ENCODE measurements at regions not wholly inside any gene's neighbourhood (a gene's known extent, or its start where the extent isn't known, plus 50 kb on each side); places are given as distances from the start of the nearest gene placed in this dataset.

DNA sequence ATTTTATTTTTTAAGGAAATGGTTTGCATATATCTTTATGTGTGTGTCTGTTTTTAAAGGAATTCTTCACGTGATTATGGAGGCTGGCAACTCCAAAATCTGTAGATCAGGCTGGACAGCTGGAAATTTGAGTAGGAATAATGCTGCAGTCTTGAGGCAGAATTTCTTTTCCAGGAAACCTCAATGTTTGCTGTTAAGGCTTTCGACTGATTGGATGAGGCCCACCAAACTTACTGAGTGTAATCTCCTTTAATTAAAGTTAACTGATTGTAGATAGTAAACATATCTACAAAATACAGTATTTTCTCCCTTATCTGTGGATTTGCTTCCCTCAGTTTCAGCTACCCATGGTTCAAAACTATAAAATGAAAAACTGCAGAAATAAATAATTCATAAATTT lies 883.1 kb downstream of the TTLL7 start:
- TF ChIP-seq REST (IDR thresholded peaks at IDR 0.05; ENCODE audit: low read depth) (no peak), NFIC (IDR thresholded peaks at IDR 0.05) (no peak), TAF1 (IDR thresholded peaks at IDR 0.05; ENCODE audit: low read depth) (no peak), FOXM1 (IDR thresholded peaks at IDR 0.05; ENCODE audit: borderline replicate concordance, low read depth) (no peak), TCF12 (IDR thresholded peaks at IDR 0.05; ENCODE audit: low read depth) (no peak), YY1 (IDR thresholded peaks at IDR 0.05; ENCODE audit: low read depth) (no peak), TEAD4 (IDR thresholded peaks at IDR 0.05) (no peak), EP300 (IDR thresholded peaks at IDR 0.05; ENCODE audit: borderline replicate concordance) (no peak), EGR1 (IDR thresholded peaks at IDR 0.05) (no peak), ZBTB7A (IDR thresholded peaks at IDR 0.05; ENCODE audit: low read depth) (no peak), CEBPB (IDR thresholded peaks at IDR 0.05) (no peak), RAD21 (IDR thresholded peaks at IDR 0.05; ENCODE audit: low read depth) (no peak), CREB1 (IDR thresholded peaks at IDR 0.05; ENCODE audit: low read depth) (no peak)
- TF ChIP-seq, protein P1, sequence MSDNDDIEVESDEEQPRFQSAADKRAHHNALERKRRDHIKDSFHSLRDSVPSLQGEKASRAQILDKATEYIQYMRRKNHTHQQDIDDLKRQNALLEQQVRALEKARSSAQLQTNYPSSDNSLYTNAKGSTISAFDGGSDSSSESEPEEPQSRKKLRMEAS (IDR thresholded peaks at IDR 0.05) = no peak
- TF ChIP-seq, protein P2, sequence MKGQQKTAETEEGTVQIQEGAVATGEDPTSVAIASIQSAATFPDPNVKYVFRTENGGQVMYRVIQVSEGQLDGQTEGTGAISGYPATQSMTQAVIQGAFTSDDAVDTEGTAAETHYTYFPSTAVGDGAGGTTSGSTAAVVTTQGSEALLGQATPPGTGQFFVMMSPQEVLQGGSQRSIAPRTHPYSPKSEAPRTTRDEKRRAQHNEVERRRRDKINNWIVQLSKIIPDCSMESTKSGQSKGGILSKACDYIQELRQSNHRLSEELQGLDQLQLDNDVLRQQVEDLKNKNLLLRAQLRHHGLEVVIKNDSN (IDR thresholded peaks at IDR 0.05) = no peak

DNA sequence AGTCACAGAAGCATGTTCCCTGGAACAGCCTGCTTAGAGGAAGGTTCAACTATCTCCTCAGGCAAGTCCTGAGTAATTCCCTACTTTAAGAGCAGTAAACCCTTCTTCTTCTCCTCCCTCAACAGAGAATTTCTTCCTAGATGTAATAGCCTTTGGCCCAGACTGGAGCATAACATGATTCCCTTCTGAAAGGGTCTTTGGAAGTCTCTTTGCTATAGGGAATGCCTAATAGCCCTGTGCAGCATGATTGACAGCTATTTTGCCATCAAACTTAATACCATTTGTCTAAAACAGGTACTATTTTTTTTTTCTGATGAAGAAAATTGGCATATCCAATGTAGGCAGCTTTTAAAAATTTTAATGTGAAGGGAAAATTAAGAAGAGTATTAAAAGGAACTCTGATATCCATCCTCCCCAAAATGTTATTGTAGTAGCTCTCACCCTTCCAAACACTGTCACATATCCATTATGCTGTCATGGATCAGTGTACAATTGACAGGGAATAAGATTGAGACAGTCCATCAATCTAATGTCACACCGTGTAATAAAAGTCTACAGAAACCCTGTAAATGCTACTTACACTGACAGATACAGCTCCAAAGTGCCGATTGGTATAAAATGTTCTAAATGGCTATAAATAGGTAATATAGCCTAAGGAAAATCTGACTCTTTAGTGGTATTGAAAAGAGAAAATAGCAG lies 884.6 kb downstream of the TTLL7 start:
- TF ChIP-seq FOXM1 (IDR thresholded peaks at IDR 0.05; ENCODE audit: borderline replicate concordance, low read depth) (no peak), REST (IDR thresholded peaks at IDR 0.05; ENCODE audit: low read depth) (no peak), EP300 (IDR thresholded peaks at IDR 0.05; ENCODE audit: borderline replicate concordance) (no peak), CREB1 (IDR thresholded peaks at IDR 0.05; ENCODE audit: low read depth) (no peak), TAF1 (IDR thresholded peaks at IDR 0.05; ENCODE audit: low read depth) (no peak), TEAD4 (IDR thresholded peaks at IDR 0.05) (no peak), YY1 (IDR thresholded peaks at IDR 0.05; ENCODE audit: low read depth) (no peak), CEBPB (IDR thresholded peaks at IDR 0.05) (no peak), ZBTB7A (IDR thresholded peaks at IDR 0.05; ENCODE audit: low read depth) (no peak), RAD21 (IDR thresholded peaks at IDR 0.05; ENCODE audit: low read depth) (no peak), NFIC (IDR thresholded peaks at IDR 0.05) (no peak), TCF12 (IDR thresholded peaks at IDR 0.05; ENCODE audit: low read depth) (no peak), EGR1 (IDR thresholded peaks at IDR 0.05) (no peak)
- TF ChIP-seq, protein P2 (IDR thresholded peaks at IDR 0.05) = no peak
- TF ChIP-seq, protein P1 (IDR thresholded peaks at IDR 0.05) = no peak

DNA sequence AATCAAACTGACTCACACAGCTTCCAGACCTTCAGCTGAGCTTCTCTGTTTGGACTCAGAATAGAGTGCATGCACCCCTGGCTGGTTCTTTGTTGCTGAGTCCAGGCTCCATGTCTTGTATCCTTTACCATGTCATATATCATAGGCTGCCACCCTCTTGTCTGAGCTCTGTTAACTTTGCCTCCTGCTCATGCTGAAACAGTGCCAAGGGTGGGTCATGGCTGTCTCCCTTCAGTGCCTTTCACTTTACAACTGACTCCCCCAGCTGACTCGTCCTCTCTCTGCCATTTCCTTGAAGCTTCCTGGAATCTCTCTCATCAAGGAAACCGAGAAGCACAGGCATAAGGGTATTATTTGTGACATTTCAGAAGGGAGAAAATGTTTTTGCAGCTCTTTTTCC lies 885.3 kb downstream of the TTLL7 start:
- TF ChIP-seq TAF1 (IDR thresholded peaks at IDR 0.05; ENCODE audit: low read depth) (no peak), NFIC (IDR thresholded peaks at IDR 0.05) (no peak), CREB1 (IDR thresholded peaks at IDR 0.05; ENCODE audit: low read depth) (no peak), EGR1 (IDR thresholded peaks at IDR 0.05) (no peak), TCF12 (IDR thresholded peaks at IDR 0.05; ENCODE audit: low read depth) (no peak), YY1 (IDR thresholded peaks at IDR 0.05; ENCODE audit: low read depth) (no peak), EP300 (IDR thresholded peaks at IDR 0.05; ENCODE audit: borderline replicate concordance) (no peak), RAD21 (IDR thresholded peaks at IDR 0.05; ENCODE audit: low read depth) (no peak), CEBPB (IDR thresholded peaks at IDR 0.05) (no peak), TEAD4 (IDR thresholded peaks at IDR 0.05) (no peak), REST (IDR thresholded peaks at IDR 0.05; ENCODE audit: low read depth) (no peak), FOXM1 (IDR thresholded peaks at IDR 0.05; ENCODE audit: borderline replicate concordance, low read depth) (no peak)
- TF ChIP-seq, protein P2 (IDR thresholded peaks at IDR 0.05) = no peak
- TF ChIP-seq, protein P1 (IDR thresholded peaks at IDR 0.05) = no peak

Data from Ishikawa (cell line).